Hepatocyte (in vitro differentiated cells): ENCODE measurements at regions not wholly inside any gene's neighbourhood (a gene's known extent, or its start where the extent isn't known, plus 50 kb on each side); places are given as distances from the start of the nearest gene placed in this dataset.

ENCODE experiments used
- EZH2 ChIP-seq: fragments of 200-600 bp; sonication (generic); IDR thresholded peaks from 2 replicates; pipeline ENCODE4 v1.6.1; 2016; ENCODE audit warnings: antibody characterized with exemption, mild to moderate bottlenecking, borderline replicate concordance
- EZH2phosphoT487 ChIP-seq: fragments of 200-600 bp; sonication (generic); IDR thresholded peaks from one replicate; pipeline ENCODE4 v1.6.1; 2018; ENCODE audit warnings: antibody characterized with exemption, mild to moderate bottlenecking, low read depth, moderate library complexity; ENCODE audit not compliant: unreplicated experiment, severe bottlenecking
- TF ChIP-seq, protein P1 (sequence below): fragments of 200-600 bp; sonication (generic); IDR thresholded peaks from 2 replicates; pipeline ENCODE4 v1.5.1; 2016; ENCODE audit warnings: antibody characterized with exemption, mild to moderate bottlenecking; ENCODE audit not compliant: poor library complexity

GRCh38 chr4:85152480-85152879, 186.0 kb upstream of the WDFY3 start:
- TF ChIP-seq, protein P1, sequence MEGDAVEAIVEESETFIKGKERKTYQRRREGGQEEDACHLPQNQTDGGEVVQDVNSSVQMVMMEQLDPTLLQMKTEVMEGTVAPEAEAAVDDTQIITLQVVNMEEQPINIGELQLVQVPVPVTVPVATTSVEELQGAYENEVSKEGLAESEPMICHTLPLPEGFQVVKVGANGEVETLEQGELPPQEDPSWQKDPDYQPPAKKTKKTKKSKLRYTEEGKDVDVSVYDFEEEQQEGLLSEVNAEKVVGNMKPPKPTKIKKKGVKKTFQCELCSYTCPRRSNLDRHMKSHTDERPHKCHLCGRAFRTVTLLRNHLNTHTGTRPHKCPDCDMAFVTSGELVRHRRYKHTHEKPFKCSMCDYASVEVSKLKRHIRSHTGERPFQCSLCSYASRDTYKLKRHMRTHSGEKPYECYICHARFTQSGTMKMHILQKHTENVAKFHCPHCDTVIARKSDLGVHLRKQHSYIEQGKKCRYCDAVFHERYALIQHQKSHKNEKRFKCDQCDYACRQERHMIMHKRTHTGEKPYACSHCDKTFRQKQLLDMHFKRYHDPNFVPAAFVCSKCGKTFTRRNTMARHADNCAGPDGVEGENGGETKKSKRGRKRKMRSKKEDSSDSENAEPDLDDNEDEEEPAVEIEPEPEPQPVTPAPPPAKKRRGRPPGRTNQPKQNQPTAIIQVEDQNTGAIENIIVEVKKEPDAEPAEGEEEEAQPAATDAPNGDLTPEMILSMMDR, result no peak
- TF ChIP-seq EZH2 (no peak), EZH2phosphoT487 (no peak)
